ENCODE measurements at regions not wholly inside any gene's neighbourhood (a gene's known extent, or its start where the extent isn't known, plus 50 kb on each side); places are given as distances from the start of the nearest gene placed in this dataset.

- CTCF ChIA-PET: no interaction called here
- Mint-ChIP-seq H3K36me3 (ENCODE audit: insufficient read depth, unreplicated experiment) (no peaks in the 10 kb centered on the region), H3K27ac (ENCODE audit: unreplicated experiment) (no peak overlapping the region), H3K4me3 (ENCODE audit: low read depth, unreplicated experiment) (no peak overlapping the region), H3K9me3 (ENCODE audit: low read depth, unreplicated experiment) (no peaks in the 10 kb centered on the region), H3K27me3 (ENCODE audit: unreplicated experiment) (no peaks in the 10 kb centered on the region), H3K4me1 (ENCODE audit: low read depth, unreplicated experiment) (no peaks in the 10 kb centered on the region)
- DNase-seq: no peak
- intact Hi-C loops (cut with micrococcal nuclease; ENCODE audit: unreplicated experiment): no loop called here
- no TSS peak for BruUV-seq (replicated peaks)
- no peak for TF ChIP-seq CTCF (IDR thresholded peaks at IDR 0.05; ENCODE audit: unreplicated experiment)
Observed at GRCh38 chr2:58480141-58480540, 239.0 kb upstream of the FANCL start.

GRCh38 chr2:58479535-58480140 is 238.5 kb upstream of the FANCL start:
- no peaks in the 10 kb centered on the region for H3K36me3 Mint-ChIP-seq (ENCODE audit: insufficient read depth, unreplicated experiment)
- no peak for DNase-seq
- no peak overlapping the region for H3K27ac Mint-ChIP-seq (ENCODE audit: unreplicated experiment)
- no peaks in the 10 kb centered on the region for H3K4me1 Mint-ChIP-seq (ENCODE audit: low read depth, unreplicated experiment)
- H3K4me3 Mint-ChIP-seq (ENCODE audit: low read depth, unreplicated experiment): no peak overlapping the region
- no TSS peak for BruUV-seq (replicated peaks)
- no peaks in the 10 kb centered on the region for H3K9me3 Mint-ChIP-seq (ENCODE audit: low read depth, unreplicated experiment)
- no peaks in the 10 kb centered on the region for H3K27me3 Mint-ChIP-seq (ENCODE audit: unreplicated experiment)
- intact Hi-C loops (cut with micrococcal nuclease; ENCODE audit: unreplicated experiment): no loop called here
- CTCF ChIA-PET: no interaction called here
- no peak for TF ChIP-seq CTCF (IDR thresholded peaks at IDR 0.05; ENCODE audit: unreplicated experiment)

GRCh38 chr2:58476556-58476955 is 235.4 kb upstream of the FANCL start:
- Mint-ChIP-seq H3K4me1 (ENCODE audit: low read depth, unreplicated experiment) (no peaks in the 10 kb centered on the region), H3K4me3 (ENCODE audit: low read depth, unreplicated experiment) (no peak overlapping the region), H3K27ac (ENCODE audit: unreplicated experiment) (no peak overlapping the region), H3K36me3 (ENCODE audit: insufficient read depth, unreplicated experiment) (no peaks in the 10 kb centered on the region), H3K9me3 (ENCODE audit: low read depth, unreplicated experiment) (no peaks in the 10 kb centered on the region), H3K27me3 (ENCODE audit: unreplicated experiment) (no peaks in the 10 kb centered on the region)
- TF ChIP-seq CTCF (IDR thresholded peaks at IDR 0.05; ENCODE audit: unreplicated experiment): no peak
- DNase-seq: no peak
- CTCF ChIA-PET: interaction anchor here (0.6 kb wide), 1 partner anchor 50 kb away, joined by 8 read pairs; no protein-coding TSS in a partner anchor
- intact Hi-C loops (cut with micrococcal nuclease; ENCODE audit: unreplicated experiment): no loop called here
- BruUV-seq (replicated peaks): no TSS peak

- no peaks in the 10 kb centered on the region for H3K4me1 Mint-ChIP-seq (ENCODE audit: low read depth, unreplicated experiment)
- H3K4me3 Mint-ChIP-seq (ENCODE audit: low read depth, unreplicated experiment): no peak overlapping the region
- no peak overlapping the region for H3K27ac Mint-ChIP-seq (ENCODE audit: unreplicated experiment)
- no peaks in the 10 kb centered on the region for H3K36me3 Mint-ChIP-seq (ENCODE audit: insufficient read depth, unreplicated experiment)
- CTCF ChIA-PET: no interaction called here
- BruUV-seq (replicated peaks): no TSS peak
- no peak for DNase-seq
- no peaks in the 10 kb centered on the region for H3K27me3 Mint-ChIP-seq (ENCODE audit: unreplicated experiment)
- no peak for TF ChIP-seq CTCF (IDR thresholded peaks at IDR 0.05; ENCODE audit: unreplicated experiment)
- intact Hi-C loops (cut with micrococcal nuclease; ENCODE audit: unreplicated experiment): no loop called here
- H3K9me3 Mint-ChIP-seq (ENCODE audit: low read depth, unreplicated experiment): no peaks in the 10 kb centered on the region
Observed at GRCh38 chr2:58475756-58476155, 234.6 kb upstream of the FANCL start.

Measured in Calu3 (cell line).